Liver (tissue), 8 donors: ENCODE measurements at regions not wholly inside any gene's neighbourhood (a gene's known extent, or its start where the extent isn't known, plus 50 kb on each side); places are given as distances from the start of the nearest gene placed in this dataset.

Source experiments
- DNase-seq: peaks from one replicate; pipeline ENCODE4 v3.0.0-alpha.2; 2017; ENCODE audit warnings: low spot score
- H3K27ac ChIP-seq, 2 donors: one replicate each; pipeline ENCODE4 v1.7.0; 2013; ENCODE audit warnings: inconsistent platforms in 2 of 2, low read length in 2 of 2, control low read depth in 1 of 2, low read depth in 1 of 2, mild to moderate bottlenecking in 1 of 2
- H3K27me3 ChIP-seq, 4 donors: one replicate each; pipeline versions ENCODE4 v1.6.1 to v1.7.0; 2013; ENCODE audit warnings: low read length in 3 of 4, inconsistent platforms in 1 of 4, mild to moderate bottlenecking in 1 of 4, moderate library complexity in 1 of 4; ENCODE audit not compliant: control insufficient read depth in 4 of 4, insufficient read depth in 4 of 4
- H3K36me3 ChIP-seq, 4 donors: one replicate each; pipeline versions ENCODE4 v1.6.1 to v1.7.0; 2013; ENCODE audit warnings: low read length in 3 of 4, mild to moderate bottlenecking in 3 of 4, low read depth in 1 of 4, moderate library complexity in 1 of 4; ENCODE audit not compliant: control insufficient read depth in 4 of 4, insufficient read depth in 3 of 4
- H3K4me1 ChIP-seq, 4 donors: one replicate each; pipeline versions ENCODE4 v1.6.1 to v1.7.0; 2013; ENCODE audit warnings: low read length in 3 of 4, mild to moderate bottlenecking in 3 of 4, moderate library complexity in 1 of 4; ENCODE audit not compliant: control insufficient read depth in 4 of 4, insufficient read depth in 4 of 4
- H3K4me3 ChIP-seq, 3 donors: one replicate each; pipeline versions ENCODE4 v1.6.1 to v1.7.0; 2013; ENCODE audit warnings: low read length in 3 of 3, control low read depth in 1 of 3, low read depth in 1 of 3, mild to moderate bottlenecking in 1 of 3
- H3K9ac ChIP-seq, 2 donors: one replicate each; pipeline ENCODE4 v1.7.0; 2013; ENCODE audit warnings: low read length in 2 of 2, mild to moderate bottlenecking in 2 of 2, moderate library complexity in 2 of 2, control low read depth in 1 of 2, low read depth in 1 of 2
- H3K9me3 ChIP-seq, 4 donors: one replicate each; pipeline versions ENCODE4 v1.6.1 to v1.7.0; 2013; ENCODE audit warnings: low read length in 3 of 4; ENCODE audit not compliant: control insufficient read depth in 4 of 4
- EGR1 ChIP-seq, 2 donors: IDR thresholded peaks; 2 replicates each; pipeline ENCODE4 v1.6.1; 2016 to 2018; ENCODE audit warnings: antibody characterized with exemption in 2 of 2, low read depth in 2 of 2
- FOXA1 ChIP-seq: IDR thresholded peaks from 2 replicates; pipeline ENCODE4 v1.6.1; 2016; ENCODE audit warnings: antibody characterized with exemption
- FOXA2 ChIP-seq: IDR thresholded peaks from 2 replicates; pipeline ENCODE4 v1.6.1; 2016; ENCODE audit warnings: antibody characterized with exemption
- GABPA ChIP-seq, 2 donors: IDR thresholded peaks in 1 of 2; conservative IDR thresholded peaks in 1 of 2; 2 replicates each; pipeline ENCODE4 v1.6.1; 2016; ENCODE audit warnings: antibody characterized with exemption in 2 of 2, mild to moderate bottlenecking in 1 of 2, moderate library complexity in 1 of 2
- HNF4A ChIP-seq, 2 donors: conservative IDR thresholded peaks; 2 replicates each; pipeline ENCODE4 v1.6.1; 2016; ENCODE audit warnings: antibody characterized with exemption in 2 of 2, mild to moderate bottlenecking in 2 of 2
- HNF4G ChIP-seq: IDR thresholded peaks from 2 replicates; pipeline ENCODE4 v1.6.1; 2016; ENCODE audit warnings: antibody characterized with exemption
- JUND ChIP-seq, 2 donors: IDR thresholded peaks; 2 replicates each; pipeline ENCODE4 v1.6.1; 2016; ENCODE audit warnings: antibody characterized with exemption in 2 of 2
- NR2F2 ChIP-seq: IDR thresholded peaks from 2 replicates; pipeline ENCODE4 v1.6.1; 2016; ENCODE audit warnings: antibody characterized with exemption
- RAD21 ChIP-seq, 2 donors: IDR thresholded peaks; 2 replicates each; pipeline ENCODE4 v1.6.1; 2016; ENCODE audit warnings: antibody characterized with exemption in 2 of 2, mild to moderate bottlenecking in 2 of 2
- RXRA ChIP-seq, 2 donors: IDR thresholded peaks; 2 replicates each; pipeline ENCODE4 v1.6.1; 2017 to 2018; ENCODE audit warnings: antibody characterized with exemption in 2 of 2, mild to moderate bottlenecking in 1 of 2
- SP1 ChIP-seq: IDR thresholded peaks from 2 replicates; pipeline ENCODE4 v1.6.1; 2018; ENCODE audit warnings: antibody characterized with exemption, mild to moderate bottlenecking
- TAF1 ChIP-seq: conservative IDR thresholded peaks from 2 replicates; pipeline ENCODE4 v1.6.1; 2016; ENCODE audit warnings: antibody characterized with exemption, mild to moderate bottlenecking
- YY1 ChIP-seq: IDR thresholded peaks from 2 replicates; pipeline ENCODE4 v1.6.1; 2016; ENCODE audit warnings: antibody characterized with exemption, mild to moderate bottlenecking
- WGBS: extraction: QIAGEN DNeasy Blood & Tissue Kit; methylation state at CpG from one replicate; pipeline ENCODE4 v1.1.7; 2013; 5-methylcytosine and 5-hydroxymethylcytosine counted together
- TF ChIP-seq, protein P1 (sequence below): IDR thresholded peaks from 2 replicates; pipeline ENCODE4 v1.6.1; 2016; ENCODE audit warnings: antibody characterized with exemption
- TF ChIP-seq, protein P2 (sequence below): IDR thresholded peaks from 2 replicates; pipeline ENCODE4 v1.6.1; 2016; ENCODE audit warnings: antibody characterized with exemption
- TF ChIP-seq, protein P3 (sequence below): fragments of 150-350 bp; IDR thresholded peaks from 2 replicates; pipeline ENCODE4 v1.5.1; 2017; ENCODE audit warnings: improper control_type of control experiment, low read depth, low read length; ENCODE audit not compliant: missing input control
- TF ChIP-seq, protein P4 (sequence below): IDR thresholded peaks from 2 replicates; pipeline ENCODE4 v1.6.1; 2016; ENCODE audit warnings: antibody characterized with exemption, mild to moderate bottlenecking
- TF ChIP-seq, protein P5 (sequence below): IDR thresholded peaks from 2 replicates; pipeline ENCODE4 v1.6.1; 2016; ENCODE audit warnings: antibody characterized with exemption
- donor health status: healthy.
- donor health status: healthy.
- donor health status: healthy.
- donor health status: healthy.
- donor health status: healthy.

DNA sequence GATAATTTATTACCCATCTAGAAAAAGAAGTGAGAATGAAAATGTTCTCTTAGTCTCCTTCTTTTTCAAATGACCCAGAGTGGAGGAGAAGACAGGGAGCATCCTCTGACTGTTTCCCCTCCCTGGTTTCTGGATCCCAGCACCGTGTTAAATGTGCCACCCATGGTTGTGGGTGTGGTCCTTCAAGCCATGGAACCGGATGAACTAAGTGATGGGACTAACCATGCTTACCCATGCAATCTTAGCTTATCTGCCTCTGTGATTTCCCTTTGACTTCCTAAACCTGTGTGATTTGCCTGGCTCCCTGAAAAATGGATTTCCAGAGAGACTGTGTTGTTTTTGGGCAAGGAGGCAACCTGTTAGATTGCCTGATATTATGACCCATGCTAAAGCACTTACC, 437.1 kb downstream of the MAGEB5 start:
- DNase-seq = no peak
- TF ChIP-seq HNF4A (conservative IDR thresholded peaks at IDR 0.05) (no peak), FOXA1 (no peak), SP1 (no peak), NR2F2 (no peak), RXRA (IDR thresholded peaks at IDR 0.05) (no peak), TAF1 (no peak), GABPA (IDR thresholded peaks at IDR 0.05 in 1 of 2, conservative IDR thresholded peaks at IDR 0.05 in 1 of 2) (no peak), FOXA2 (no peak), EGR1 (IDR thresholded peaks at IDR 0.05; ENCODE audit: low read depth in 2 of 2) (no peak), RAD21 (IDR thresholded peaks at IDR 0.05) (no peak), YY1 (no peak), JUND (IDR thresholded peaks at IDR 0.05) (no peak), HNF4G (no peak)
- TF ChIP-seq, protein P1, sequence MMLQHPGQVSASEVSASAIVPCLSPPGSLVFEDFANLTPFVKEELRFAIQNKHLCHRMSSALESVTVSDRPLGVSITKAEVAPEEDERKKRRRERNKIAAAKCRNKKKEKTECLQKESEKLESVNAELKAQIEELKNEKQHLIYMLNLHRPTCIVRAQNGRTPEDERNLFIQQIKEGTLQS = no peak
- TF ChIP-seq, protein P2, sequence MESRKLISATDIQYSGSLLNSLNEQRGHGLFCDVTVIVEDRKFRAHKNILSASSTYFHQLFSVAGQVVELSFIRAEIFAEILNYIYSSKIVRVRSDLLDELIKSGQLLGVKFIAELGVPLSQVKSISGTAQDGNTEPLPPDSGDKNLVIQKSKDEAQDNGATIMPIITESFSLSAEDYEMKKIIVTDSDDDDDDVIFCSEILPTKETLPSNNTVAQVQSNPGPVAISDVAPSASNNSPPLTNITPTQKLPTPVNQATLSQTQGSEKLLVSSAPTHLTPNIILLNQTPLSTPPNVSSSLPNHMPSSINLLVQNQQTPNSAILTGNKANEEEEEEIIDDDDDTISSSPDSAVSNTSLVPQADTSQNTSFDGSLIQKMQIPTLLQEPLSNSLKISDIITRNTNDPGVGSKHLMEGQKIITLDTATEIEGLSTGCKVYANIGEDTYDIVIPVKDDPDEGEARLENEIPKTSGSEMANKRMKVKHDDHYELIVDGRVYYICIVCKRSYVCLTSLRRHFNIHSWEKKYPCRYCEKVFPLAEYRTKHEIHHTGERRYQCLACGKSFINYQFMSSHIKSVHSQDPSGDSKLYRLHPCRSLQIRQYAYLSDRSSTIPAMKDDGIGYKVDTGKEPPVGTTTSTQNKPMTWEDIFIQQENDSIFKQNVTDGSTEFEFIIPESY = no peak
- TF ChIP-seq, protein P3, sequence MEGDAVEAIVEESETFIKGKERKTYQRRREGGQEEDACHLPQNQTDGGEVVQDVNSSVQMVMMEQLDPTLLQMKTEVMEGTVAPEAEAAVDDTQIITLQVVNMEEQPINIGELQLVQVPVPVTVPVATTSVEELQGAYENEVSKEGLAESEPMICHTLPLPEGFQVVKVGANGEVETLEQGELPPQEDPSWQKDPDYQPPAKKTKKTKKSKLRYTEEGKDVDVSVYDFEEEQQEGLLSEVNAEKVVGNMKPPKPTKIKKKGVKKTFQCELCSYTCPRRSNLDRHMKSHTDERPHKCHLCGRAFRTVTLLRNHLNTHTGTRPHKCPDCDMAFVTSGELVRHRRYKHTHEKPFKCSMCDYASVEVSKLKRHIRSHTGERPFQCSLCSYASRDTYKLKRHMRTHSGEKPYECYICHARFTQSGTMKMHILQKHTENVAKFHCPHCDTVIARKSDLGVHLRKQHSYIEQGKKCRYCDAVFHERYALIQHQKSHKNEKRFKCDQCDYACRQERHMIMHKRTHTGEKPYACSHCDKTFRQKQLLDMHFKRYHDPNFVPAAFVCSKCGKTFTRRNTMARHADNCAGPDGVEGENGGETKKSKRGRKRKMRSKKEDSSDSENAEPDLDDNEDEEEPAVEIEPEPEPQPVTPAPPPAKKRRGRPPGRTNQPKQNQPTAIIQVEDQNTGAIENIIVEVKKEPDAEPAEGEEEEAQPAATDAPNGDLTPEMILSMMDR = no peak
- TF ChIP-seq, protein P4, sequence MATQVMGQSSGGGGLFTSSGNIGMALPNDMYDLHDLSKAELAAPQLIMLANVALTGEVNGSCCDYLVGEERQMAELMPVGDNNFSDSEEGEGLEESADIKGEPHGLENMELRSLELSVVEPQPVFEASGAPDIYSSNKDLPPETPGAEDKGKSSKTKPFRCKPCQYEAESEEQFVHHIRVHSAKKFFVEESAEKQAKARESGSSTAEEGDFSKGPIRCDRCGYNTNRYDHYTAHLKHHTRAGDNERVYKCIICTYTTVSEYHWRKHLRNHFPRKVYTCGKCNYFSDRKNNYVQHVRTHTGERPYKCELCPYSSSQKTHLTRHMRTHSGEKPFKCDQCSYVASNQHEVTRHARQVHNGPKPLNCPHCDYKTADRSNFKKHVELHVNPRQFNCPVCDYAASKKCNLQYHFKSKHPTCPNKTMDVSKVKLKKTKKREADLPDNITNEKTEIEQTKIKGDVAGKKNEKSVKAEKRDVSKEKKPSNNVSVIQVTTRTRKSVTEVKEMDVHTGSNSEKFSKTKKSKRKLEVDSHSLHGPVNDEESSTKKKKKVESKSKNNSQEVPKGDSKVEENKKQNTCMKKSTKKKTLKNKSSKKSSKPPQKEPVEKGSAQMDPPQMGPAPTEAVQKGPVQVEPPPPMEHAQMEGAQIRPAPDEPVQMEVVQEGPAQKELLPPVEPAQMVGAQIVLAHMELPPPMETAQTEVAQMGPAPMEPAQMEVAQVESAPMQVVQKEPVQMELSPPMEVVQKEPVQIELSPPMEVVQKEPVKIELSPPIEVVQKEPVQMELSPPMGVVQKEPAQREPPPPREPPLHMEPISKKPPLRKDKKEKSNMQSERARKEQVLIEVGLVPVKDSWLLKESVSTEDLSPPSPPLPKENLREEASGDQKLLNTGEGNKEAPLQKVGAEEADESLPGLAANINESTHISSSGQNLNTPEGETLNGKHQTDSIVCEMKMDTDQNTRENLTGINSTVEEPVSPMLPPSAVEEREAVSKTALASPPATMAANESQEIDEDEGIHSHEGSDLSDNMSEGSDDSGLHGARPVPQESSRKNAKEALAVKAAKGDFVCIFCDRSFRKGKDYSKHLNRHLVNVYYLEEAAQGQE = no peak
- TF ChIP-seq, protein P5, sequence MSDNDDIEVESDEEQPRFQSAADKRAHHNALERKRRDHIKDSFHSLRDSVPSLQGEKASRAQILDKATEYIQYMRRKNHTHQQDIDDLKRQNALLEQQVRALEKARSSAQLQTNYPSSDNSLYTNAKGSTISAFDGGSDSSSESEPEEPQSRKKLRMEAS = no peak
- no peak overlapping the region for H3K9ac ChIP-seq
- H3K27me3 ChIP-seq = no peaks in the 10 kb centered on the region
- no peaks in the 10 kb centered on the region for H3K36me3 ChIP-seq
- WGBS = 76% methylated on average over 2 of the region's 2 CpGs
- no peaks in the 10 kb centered on the region for H3K4me1 ChIP-seq
- no peak overlapping the region for H3K4me3 ChIP-seq
- no peak overlapping the region for H3K27ac ChIP-seq
- peaks cover 0 to 12% (median 6%) of the 10 kb centered on the region in 4 donors for H3K9me3 ChIP-seq
